ENCODE measurements at regions not wholly inside any gene's neighbourhood (a gene's known extent, or its start where the extent isn't known, plus 50 kb on each side); places are given as distances from the start of the nearest gene placed in this dataset.

GRCh38 chr6:18763086-18763485 lies 375.9 kb downstream of the RNF144B start:
- no peak for DNase-seq

- DNase-seq, result no peak
Measured at GRCh38 chr6:18784794-18785193, 397.6 kb downstream of the RNF144B start.

- DNase-seq, result no peak
Measured at GRCh38 chr6:18785810-18786490, 398.8 kb downstream of the RNF144B start.

DNA sequence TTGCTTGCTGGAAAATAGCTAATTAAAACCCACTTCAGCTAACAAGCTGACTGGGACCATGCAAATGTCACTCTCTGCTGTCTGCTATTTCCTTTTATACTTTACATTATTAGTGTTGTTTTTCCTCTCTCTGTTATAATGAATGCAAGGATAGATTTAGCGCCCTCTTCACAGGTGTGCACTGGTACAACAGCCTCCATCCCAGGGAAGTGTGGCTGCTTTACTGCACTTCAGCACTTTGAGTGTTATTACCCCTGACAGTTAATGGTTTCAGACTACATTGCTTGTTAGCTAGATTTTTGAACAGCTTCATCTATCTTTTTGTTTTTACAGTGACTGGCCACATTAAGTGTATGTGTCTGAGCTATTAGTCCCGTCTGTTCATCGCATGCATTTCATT lies 405.7 kb downstream of the RNF144B start:
- no peak for DNase-seq

DNA sequence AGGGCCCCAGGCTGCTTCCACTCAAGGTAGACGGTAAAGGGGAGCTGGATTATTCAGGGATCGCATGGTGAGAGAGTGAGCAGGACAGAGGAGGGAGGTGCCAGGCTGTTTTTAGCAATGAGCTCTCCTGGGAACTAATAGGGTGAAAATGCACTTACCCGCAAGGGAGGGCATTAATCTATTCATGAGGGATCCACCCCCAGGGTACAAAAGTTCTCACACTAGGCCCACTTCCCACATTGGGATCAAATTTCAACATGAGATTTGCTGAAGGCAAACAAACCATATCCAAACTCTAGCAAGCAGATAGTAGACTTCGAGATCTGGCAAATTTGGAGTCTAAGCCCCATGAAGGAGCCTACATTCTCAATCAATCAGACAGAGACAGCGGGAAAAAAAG lies 408.6 kb downstream of the RNF144B start:
- no peak for DNase-seq

DNA sequence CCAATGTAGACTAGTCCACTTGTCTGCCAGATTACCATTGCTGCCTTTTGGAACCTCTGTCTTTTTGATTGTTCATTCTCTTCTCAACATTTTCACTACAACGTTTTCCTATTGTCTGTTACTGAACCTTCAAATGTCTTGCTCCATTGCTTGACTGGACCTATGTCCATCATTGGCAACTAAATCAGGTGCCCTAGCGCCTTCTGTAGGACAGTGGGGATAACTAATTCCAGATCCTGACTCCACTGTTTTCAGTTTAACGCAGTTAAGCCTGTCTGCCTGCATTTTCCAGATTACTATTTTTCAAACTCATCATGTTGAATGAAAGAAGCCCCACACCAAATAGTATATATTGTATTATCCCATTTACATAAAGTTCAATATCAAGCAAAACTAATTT lies 433.6 kb downstream of the RNF144B start:
- DNase-seq, result no peak

DNA sequence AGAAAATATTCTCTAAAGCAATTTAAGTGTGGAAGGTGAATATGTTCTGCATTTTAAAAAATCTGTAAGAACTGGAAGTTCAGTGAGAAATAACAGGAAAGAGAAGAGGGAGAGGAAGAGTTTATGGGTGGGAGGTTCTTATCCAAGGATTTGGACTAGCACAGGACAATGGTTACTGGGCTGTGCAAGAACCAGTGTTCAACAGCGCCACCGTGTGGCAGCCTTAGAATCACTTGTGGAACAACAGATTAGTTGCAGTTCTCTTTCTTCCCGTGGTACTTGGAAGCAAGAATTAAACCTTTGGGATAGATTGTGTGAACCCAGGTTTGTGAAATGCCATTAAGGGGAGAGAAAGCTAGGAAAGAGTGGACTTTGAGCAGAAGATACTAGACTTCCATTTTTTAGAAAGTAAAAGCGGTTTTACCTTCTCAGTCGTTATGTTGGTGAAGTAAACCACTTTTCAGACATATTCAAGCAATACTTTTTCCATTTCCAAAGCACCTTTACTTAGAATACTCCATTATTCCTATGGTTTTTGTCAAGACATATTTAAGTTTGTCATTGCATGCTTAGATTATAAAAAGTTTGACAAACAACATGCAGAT lies 436.7 kb downstream of the RNF144B start:
- no peak for DNase-seq

- no peak for DNase-seq
Measured at GRCh38 chr6:18829272-18829870, 442.2 kb downstream of the RNF144B start.

DNA sequence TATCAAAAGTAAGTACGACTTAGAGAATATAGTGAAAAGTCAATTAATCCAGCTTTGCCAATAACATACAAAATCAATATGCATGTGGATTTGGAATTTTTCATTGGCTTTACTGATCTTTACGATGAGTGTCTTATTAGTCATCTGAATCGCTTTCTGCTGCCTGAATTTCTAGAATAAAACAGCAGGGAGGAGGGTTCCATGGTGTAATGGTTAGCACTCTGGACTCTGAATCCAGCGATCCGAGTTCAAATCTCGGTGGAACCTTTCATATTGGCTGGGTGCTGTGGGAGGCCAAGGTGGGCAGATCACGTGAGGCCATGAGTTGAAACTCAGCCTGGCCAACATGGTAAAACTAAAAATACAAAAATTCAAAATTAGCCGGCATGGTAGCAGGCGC lies 448.8 kb downstream of the RNF144B start:
- DNase-seq, result no peak

GRCh38 chr6:18837013-18837412 lies 449.9 kb downstream of the RNF144B start:
- DNase-seq, result no peak

- DNase-seq, result no peak
Measured at GRCh38 chr6:18842534-18842933, 455.4 kb downstream of the RNF144B start.

- no peak for DNase-seq
Measured at GRCh38 chr6:18845896-18846295, 458.7 kb downstream of the RNF144B start.

DNA sequence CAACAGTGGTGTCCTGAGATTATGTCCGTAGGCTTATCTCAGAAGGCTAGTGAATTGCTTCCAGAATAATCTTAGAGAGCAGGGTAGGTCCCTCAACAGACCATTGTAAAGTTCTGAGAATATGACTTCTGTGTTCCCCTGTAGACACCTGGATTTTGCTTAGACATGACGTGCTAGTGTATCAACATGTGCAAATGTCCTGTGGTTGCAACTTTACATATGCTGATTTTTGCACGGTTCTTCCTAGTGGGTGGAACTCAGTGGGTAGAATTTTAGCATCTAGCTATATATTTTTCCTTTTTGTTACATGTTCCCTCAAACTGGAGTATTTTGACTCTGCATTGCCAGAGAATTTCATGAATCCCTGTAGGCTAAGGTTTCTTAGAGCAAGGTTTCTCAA lies 459.2 kb downstream of the RNF144B start:
- no peak for DNase-seq

- no peak for DNase-seq
Measured at GRCh38 chr6:18861204-18861603, 474.1 kb downstream of the RNF144B start.

DNA sequence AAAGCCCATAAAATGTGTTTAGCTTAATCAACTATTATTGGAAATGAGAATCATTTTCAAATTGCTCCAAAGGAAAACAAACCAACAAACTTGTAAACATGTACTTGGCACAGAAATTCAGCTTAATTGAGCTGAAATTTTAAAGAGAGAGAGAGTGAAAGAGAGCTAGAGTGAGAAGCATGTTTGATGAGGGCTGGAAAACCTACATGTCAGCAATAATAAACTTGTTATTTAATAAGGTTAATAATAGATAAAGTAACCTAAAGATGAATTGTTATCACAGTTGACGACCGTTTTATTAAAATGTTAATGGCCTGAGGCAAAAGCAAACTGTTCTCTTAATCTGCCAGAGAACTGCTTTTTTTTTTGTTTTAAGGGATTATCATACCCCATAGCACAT lies 496.1 kb downstream of the RNF144B start:
- DNase-seq, result no peak

DNA sequence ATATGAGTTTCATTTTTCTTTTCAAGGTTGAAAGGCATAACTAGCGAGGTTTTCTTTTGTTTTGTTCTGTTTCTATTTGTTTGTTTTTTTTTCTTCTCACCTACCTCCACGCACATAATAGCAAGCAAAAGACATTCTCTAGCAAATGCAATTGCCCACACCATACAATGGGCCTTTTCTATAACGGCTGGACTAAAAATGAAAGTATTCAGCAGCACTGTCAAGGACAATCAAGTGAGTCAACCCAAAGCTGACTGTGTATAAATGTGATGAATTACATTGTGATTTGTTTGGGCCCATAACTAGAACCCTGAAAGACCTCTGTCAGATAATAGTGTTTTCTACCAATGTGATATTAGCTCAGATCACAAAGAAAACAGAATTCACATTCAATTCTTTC lies 496.7 kb downstream of the RNF144B start:
- DNase-seq, result peak in 4 of 51 donors; percentile 0 to 18 (median 6)

DNA sequence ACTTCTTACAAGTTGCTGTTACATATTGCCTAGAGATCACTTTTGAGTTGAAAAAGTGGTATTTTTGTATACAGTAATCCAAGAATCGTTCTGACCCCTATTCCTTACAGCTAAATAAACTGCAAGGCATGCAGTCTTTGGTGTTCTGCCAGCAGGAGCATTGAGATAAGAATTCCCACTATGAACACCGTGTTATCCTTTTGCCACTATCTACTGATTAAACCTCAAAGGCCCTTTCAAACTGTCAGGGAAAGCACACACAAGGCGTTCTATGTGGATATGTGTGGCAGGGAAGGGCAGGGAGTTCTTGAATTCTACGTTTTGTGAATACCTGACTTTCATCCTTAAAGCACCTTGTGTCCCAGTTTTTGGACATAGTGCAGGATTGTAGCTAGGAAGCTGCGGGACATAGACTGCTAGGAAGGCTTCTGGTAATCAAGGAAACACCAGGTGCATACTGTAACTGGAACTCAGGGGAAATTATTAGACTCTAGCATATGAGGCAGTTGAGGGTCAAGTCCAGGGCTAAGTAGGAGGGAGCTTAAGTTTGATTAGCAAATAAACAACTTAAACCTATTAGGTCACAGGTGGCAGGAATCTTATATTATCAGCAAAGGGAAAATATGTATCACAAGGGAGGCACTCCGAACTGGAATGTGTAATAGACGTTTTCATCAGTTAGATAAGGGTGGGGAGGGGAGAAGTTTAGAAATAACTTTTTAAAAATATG lies 506.6 kb downstream of the RNF144B start:
- DNase-seq, result no peak

DNA sequence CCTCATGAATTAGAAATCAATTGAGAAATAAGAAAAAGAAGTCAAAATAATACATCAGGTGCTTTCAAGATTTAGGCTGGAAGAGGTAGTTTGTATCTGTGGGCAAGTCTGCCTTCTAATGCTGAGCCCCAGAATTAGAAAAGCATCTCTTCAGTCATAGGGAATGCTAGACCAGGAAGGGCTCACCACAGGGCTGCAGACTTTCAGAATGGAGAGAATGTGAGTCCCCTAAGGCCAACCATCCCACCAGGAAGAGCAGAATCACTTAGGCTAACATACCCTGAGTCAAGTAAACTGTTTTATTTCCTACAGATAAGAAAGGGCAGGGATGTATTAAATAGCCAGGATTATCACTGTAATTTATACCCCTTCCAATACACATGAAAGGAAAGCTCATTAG lies 510.2 kb downstream of the RNF144B start:
- no peak for DNase-seq

DNA sequence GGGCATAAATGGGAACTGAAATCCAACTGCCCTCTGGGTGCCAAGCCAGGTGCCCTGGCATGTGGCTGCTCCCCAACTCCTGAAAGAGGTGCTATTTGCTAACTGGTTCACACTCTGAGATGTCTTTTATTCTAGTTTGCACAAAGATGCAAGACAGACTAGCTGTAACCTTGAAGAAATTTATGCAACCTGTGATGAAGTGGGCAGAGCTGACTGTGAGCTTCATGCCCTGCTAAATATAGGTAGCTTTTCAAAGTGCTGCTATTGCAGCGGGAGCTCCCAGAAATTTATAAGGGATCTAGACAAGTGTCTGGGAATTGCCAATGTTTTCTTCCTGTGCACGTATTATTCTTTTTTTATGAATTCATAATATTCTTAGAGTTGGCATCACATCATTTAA lies 517.5 kb downstream of the RNF144B start:
- no peak for DNase-seq

- no peak for DNase-seq
Measured at GRCh38 chr6:18920701-18921100, 533.6 kb downstream of the RNF144B start.

DNA sequence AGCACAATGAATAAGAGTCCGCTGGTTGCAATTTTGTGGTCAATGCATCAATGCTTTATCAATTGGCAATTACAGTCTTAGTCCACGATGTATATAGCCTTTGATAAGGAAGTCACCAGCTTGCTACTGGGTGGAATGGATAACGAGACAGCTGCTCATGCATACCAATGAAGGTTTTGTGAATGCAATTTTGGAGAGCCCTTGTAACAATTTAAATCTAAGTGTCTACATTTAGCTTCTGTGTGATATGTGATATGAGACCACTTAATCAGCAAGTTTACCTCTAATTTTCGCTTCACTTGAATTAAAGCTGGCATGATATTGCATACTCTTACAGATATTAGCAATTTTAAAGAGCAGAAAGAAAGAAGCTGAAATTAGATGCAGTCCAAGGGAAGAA lies 543.9 kb downstream of the RNF144B start:
- no peak for DNase-seq

DNA sequence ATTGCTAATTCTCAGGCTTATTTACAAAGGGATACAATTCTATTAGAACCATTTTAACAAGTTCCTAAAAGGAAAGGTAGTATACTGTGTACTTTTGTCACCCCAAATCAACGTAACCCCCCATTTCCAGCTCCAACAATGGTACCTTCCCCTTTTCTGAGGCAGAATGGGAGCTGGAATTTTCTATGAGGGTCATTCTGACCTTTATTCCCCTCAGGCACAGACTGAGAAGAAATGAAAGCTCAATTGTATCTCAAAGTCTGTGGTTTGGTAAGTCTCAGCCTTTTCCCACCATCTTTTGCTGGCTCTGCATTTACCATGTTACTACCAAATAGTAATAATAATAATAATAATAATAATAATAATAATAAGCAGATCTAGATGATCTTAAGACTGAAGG lies 571.0 kb downstream of the RNF144B start:
- DNase-seq, result no peak

DNA sequence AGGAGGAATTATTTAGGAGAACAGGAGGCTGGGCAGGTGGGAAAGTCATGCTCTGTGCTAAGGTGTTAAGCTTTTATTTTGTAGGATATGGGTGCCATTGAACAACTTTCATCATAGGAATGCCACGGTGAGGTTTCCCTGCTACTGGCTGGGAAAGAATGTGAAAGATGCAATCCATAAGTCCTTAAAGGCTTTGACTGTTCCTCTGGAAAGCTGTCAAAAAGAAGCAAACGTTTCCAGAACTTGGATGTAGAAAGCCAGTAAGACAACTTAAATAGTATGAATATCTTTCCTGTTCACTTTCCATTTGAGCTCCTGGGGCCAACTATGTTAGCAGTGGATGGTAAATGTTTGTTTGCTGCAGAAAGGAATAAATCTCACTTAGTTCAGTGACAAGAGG lies 574.4 kb downstream of the RNF144B start:
- no peak for DNase-seq
